Coronary artery (tissue), 2 donors: ENCODE measurements at regions not wholly inside any gene's neighbourhood (a gene's known extent, or its start where the extent isn't known, plus 50 kb on each side); places are given as distances from the start of the nearest gene placed in this dataset.

Source experiments
- DNase-seq: peaks from one replicate; pipeline ENCODE4 v3.0.0-alpha.2; 2017; ENCODE audit warnings: low spot score
- H3K27ac ChIP-seq, 2 donors: fragments of 200-600 bp; sonication (generic); one replicate each; pipeline ENCODE4 v1.5.1; 2016 to 2019
- H3K4me3 ChIP-seq: fragments of 200-600 bp; sonication (generic); 2 replicates; pipeline ENCODE4 v1.5.1; 2016; ENCODE audit warnings: mild to moderate bottlenecking, moderate library complexity
- TF ChIP-seq, protein P1 (sequence below): fragments of 200-600 bp; sonication (generic); IDR thresholded peaks from one replicate; pipeline ENCODE4 v1.5.1; 2019; ENCODE audit warnings: antibody characterized with exemption

DNA sequence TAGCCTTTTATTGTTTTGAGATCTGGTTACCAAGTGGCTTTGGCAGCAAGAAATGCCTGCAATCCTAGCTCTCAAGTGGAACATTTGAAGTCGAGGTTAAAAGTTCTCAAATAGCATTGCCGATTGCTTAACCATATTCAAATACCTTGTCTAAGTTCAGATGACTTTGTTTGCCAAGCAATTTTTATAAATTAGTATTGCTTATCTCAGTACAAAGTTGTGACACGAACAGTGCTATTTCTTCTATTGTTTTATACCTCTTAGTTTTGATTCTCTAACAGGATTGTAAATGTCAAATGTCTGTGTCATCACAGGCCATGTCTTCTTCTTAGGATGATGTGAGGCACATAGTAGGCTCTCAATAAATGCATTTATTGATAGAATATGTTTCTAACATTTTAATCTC lies 633.3 kb downstream of the PTPRC start:
- DNase-seq = no peak
- TF ChIP-seq, protein P1, sequence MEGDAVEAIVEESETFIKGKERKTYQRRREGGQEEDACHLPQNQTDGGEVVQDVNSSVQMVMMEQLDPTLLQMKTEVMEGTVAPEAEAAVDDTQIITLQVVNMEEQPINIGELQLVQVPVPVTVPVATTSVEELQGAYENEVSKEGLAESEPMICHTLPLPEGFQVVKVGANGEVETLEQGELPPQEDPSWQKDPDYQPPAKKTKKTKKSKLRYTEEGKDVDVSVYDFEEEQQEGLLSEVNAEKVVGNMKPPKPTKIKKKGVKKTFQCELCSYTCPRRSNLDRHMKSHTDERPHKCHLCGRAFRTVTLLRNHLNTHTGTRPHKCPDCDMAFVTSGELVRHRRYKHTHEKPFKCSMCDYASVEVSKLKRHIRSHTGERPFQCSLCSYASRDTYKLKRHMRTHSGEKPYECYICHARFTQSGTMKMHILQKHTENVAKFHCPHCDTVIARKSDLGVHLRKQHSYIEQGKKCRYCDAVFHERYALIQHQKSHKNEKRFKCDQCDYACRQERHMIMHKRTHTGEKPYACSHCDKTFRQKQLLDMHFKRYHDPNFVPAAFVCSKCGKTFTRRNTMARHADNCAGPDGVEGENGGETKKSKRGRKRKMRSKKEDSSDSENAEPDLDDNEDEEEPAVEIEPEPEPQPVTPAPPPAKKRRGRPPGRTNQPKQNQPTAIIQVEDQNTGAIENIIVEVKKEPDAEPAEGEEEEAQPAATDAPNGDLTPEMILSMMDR = no peak
- Histone ChIP-seq H3K4me3 (no peak overlapping the region), H3K27ac (no peak overlapping the region)

DNA sequence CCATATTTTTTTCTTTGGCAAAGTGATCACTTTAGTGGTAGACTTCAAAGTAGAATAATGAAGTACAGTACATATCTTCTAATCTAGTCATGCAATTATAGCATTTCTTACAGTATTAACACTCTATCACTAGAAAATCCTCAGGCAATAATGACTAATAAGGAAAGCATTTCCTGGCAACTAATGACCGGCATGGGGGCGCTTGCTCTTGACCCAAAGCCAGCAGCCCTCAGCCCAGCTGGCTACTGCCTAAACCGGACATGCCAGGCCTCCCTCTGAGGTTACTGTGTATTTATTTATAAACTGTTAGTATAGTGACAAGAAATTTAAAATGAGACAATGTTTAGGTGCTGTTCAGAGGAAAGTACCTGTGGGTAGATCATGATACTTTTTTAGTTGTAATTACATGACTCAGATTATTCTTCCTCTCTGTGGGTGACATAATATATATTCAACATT lies 633.8 kb downstream of the PTPRC start:
- H3K27ac ChIP-seq = no peak overlapping the region
- TF ChIP-seq, protein P1 = no peak
- H3K4me3 ChIP-seq = no peak overlapping the region
- DNase-seq = no peak

DNA sequence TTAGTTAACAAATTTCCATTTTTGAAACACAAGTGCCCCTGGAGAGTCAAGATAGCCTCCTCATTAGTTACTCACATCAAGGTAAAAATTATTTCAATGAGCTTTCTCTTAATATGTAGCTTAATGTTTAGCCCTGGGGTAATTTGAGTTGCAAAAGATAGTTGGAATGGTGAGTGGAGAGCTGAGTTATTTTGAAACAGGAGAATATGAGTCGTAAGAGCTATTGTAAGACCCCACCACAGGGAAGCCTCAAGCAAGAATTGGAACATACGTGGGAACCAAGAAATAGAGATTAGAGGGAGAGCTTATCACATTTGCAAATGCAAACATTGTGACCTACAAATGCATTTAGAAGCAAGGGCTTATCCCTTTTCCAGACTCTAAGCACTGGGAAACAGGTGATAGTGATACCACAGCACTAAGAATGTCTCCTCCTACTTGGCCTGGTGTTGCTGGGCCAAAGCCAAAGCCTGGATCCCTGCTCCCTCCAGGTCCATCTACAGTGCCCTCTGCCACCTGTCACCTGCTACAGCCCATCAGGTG lies 635.1 kb downstream of the PTPRC start:
- Histone ChIP-seq H3K27ac (no peak overlapping the region), H3K4me3 (no peak overlapping the region)
- no peak for DNase-seq
- TF ChIP-seq, protein P1 = no peak

DNA sequence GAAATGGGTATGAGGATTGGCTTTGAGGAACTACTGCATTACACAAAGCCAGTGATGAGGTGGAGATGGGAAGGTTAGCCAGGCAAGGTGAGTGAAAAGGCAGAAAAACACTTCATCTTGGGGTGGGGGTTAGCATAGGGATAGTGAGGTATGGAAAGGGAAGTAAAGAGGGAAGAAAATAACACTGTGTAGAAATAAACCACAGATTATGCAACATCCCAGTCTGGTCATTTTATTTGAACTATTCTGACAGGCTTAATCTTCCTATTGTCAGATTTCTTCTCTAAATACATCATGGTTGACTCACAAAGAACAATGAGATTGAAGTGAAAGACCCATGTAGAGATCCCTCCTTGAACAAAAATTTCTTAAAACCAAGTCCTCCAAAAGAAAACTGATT lies 640.2 kb downstream of the PTPRC start:
- DNase-seq = no peak
- Histone ChIP-seq H3K27ac (no peak overlapping the region), H3K4me3 (no peak overlapping the region)
- TF ChIP-seq, protein P1 = no peak

DNA sequence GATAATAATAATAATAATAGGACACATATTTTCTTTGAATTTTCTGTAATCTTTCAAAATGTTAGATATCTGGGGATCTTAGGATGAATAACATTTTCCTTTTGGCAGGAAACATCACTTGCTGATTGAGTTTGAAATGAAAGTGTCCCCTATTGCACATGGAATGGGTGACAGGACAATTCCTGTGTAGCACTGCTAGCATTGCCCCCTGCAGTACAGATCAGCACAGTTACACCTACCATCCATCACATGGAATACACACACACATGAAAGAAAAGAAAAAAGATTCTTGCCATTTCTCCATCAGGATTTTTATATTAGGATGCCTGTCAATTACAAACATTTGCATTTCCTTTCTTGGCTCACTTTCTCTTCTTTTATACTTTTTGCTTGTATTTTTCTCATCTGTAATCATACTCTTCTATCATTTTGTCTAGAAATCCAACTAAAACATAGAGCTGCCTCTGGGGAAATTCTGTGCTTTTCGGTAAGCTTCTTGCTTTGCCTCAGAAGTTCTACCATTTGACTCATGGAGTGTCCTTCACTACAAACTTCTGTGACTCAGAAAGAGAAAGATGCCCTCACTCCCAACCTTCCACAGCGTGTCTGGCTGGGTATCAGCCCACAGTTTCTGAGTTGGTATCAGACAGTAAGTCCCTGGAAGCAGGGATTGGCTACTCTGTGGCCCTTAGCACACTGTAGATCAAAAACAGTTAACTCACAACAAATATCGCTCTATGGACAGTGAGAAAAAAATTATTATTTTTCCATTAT lies 641.2 kb downstream of the PTPRC start:
- DNase-seq = no peak
- H3K27ac ChIP-seq = no peak overlapping the region
- H3K4me3 ChIP-seq = no peak overlapping the region
- TF ChIP-seq, protein P1 = no peak

DNA sequence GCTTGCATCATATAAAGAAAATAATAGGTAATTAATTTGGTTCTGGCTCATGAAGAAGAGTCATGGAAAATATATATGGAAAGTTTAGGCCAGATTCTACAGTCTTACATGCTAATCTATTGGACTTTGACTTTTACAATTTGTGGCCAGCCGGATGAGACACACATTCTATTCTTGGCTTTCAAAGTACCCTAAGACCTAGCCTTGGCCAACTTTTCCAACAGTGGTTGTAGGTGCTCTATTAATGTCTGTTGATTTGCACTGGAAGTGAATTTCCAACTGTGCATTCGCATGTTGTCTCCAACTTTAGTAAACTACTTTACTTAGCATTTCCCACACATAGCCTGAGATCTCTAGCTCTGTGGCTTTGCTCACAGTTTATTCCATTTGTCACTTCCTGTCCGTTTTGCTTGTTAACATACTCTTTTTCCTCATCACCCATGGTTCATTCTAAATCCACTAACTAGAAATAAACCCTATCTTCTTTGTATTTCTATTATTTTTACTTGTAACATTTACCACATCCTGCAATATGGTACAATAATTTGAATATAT lies 644.0 kb downstream of the PTPRC start:
- Histone ChIP-seq H3K27ac (no peak overlapping the region), H3K4me3 (no peak overlapping the region)
- DNase-seq = no peak
- TF ChIP-seq, protein P1 = no peak

DNA sequence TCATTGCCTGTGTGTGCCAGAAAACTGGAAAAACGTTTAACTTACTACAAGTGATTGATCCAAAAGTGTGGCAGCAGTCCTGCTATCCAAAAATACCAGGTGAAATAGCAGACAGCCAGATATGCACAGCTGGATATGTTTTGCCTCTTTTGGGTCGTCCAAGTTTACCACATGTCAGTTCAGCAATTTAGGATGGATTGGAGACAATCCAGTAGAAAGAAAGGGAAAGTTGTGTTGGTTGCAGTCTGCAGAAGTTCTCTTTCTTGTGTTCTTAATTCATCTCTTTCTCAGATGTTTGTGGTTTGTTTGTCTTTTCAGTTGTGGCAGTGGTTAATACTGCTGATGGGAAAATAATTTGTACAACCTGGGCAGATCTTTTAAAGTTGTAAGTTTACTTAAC lies 645.0 kb downstream of the PTPRC start:
- DNase-seq = no peak

More for the DNA sequence above, 645.0 kb downstream of the PTPRC start:
- Histone ChIP-seq H3K27ac (no peak overlapping the region), H3K4me3 (no peak overlapping the region)
- TF ChIP-seq, protein P1 = no peak
